ENCODE measurements at regions not wholly inside any gene's neighbourhood (a gene's known extent, or its start where the extent isn't known, plus 50 kb on each side); places are given as distances from the start of the nearest gene placed in this dataset.

DNA sequence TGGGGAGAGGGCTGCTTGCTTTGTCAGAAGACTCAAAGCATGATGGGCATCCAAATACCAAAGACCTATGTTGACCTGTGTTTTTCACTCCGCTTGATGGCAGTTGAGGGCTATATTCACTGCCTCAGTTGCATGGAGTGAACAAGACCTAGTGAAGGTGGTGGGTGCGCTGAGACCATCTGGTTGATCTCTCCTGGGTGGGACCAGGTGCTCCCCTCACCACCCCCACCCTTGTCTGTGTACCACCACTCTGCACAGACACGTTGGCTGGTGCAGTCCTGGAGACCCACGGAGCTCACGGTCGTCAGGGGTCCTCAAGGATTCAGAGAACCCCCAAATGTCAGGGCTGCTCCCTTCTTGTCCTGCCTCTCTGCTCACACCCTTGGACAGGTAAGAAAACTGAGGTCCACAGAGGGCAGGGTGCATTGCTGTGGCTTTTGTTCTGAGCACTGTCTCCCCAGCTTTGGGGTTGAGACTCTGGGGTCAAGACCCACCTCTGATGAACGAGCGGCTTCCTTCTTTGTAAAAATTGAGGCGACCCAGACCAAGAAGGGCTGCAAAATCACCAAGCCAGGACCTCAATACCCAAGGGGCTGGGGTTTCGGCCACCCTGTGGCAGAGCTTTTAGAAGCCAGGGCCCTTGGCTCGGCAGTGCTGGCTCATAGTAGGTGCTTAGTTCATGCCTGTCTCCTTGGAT is 166.3 kb upstream of the RTL1 start:
- no peak for DNase-seq

DNA sequence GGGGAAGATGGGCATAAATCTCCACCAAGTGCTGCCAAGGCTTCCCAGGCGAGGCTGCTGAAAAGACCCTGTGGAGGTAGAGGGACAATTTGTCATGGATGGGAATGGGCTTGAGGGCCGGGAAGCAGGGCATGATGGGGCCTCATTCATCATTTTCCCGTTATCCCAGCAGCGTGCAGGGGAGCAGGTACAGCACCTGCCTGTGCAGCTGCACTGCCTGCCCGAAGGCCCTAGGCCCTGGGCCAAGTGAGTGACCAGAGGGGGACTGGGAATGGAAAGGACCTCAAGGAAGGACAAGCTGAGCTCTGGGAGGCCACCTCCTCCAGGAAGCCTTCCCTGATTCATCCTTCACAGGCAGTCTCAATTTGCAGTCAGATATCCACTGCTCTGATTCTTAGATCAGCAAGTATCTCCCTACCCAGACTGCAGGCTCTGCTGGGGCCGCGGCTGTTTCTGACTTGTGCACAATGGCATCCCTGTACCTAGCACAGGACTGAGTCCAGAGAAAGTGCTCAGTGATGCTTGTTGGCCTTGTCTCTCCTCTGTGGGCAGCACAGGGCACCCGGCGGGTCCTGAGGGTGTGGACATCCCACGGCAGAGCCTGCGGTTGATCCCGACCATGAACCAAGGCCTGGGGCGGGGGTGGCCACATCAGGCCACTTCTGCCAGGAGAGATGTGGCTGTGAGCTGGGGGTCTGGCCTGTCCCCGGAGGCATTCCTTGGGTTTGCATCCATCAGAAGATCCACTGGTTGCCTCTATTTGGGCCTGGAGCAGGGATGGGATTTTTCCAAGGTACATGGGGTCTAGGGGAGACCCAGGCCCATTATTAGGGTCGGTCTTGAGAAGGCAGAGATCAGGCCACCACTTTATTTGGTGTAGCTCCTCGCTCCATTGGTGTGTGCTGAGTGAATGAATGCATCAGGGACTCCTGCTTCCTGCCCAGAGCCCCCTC is 167.3 kb upstream of the RTL1 start:
- no peak for DNase-seq

DNA sequence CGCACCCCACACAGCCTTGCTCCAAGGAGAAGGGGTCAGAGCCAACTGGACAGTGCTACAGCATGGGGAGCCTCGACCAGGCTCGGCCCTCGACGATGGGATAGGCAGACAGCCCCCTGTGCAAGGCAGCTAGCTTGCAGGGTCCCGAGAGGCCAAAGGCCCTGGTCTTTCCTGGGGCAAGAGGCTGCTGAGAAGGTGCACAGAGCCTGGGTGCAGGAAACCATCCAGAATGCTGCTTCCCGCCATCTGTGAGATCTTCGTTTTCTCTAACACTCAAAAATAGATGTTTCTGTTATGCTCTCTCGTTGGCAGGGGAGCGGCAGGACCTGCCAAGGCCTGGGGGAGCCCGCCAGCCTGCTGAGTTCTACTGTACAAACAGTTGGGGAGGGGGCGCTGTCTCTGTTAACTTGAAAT is 168.0 kb upstream of the RTL1 start:
- no peak for DNase-seq

GRCh38 chr14:101072070-101072469 is 168.5 kb upstream of the RTL1 start:
- no peak for DNase-seq

- no peak for DNase-seq
Measured at GRCh38 chr14:101072531-101072930, 169.0 kb upstream of the RTL1 start.

DNA sequence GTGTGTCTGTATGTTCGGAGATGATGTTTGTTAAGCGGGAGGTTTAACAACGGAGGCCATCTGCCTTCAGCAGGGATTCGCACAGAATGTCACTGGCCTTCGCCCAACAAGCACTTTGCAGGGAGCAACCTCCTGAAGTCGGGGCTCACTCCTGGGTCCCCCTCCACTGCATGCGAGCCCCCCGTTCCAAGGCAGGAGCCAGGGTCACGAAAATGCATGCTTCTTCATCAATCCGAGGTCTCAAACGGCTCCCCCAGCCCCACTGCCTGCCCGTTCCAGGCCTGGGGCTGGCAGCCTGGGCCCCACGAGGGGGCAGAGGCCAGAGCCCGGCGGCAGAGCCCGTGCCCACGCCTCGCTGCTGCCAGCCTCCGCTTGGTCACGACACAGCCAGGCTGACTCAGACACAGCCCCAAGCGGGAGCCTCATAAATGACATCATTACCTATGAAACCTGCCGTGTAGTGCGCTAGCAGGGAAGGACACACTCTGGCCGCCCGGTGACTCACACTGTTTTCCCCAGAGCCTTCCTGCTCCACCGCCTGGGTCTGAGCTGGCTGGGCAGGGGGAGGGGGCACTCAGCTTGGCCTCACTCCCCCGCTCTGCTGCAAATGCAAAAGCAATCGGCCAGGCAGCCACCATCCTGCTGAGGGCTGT is 169.5 kb upstream of the RTL1 start:
- DNase-seq = peak; percentile 89

DNA sequence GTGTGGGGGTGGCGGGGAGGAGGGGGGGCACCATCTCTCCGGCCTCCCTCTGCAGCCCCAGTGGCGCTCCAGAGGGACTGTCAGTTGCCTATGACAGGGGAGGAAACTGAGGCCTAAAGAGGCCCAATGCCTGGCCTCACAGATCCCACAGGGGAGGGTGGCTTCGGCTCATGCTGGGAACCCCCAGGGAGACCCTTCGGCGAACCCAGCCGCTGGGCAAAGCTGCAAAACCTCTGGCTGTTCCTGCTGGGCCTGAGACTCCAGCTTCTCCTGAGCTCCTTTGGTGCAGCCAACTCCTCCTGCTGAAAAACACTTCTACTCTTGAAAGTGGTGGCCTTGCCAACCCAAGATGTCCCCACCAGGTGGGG is 170.1 kb upstream of the RTL1 start:
- DNase-seq = no peak

DNA sequence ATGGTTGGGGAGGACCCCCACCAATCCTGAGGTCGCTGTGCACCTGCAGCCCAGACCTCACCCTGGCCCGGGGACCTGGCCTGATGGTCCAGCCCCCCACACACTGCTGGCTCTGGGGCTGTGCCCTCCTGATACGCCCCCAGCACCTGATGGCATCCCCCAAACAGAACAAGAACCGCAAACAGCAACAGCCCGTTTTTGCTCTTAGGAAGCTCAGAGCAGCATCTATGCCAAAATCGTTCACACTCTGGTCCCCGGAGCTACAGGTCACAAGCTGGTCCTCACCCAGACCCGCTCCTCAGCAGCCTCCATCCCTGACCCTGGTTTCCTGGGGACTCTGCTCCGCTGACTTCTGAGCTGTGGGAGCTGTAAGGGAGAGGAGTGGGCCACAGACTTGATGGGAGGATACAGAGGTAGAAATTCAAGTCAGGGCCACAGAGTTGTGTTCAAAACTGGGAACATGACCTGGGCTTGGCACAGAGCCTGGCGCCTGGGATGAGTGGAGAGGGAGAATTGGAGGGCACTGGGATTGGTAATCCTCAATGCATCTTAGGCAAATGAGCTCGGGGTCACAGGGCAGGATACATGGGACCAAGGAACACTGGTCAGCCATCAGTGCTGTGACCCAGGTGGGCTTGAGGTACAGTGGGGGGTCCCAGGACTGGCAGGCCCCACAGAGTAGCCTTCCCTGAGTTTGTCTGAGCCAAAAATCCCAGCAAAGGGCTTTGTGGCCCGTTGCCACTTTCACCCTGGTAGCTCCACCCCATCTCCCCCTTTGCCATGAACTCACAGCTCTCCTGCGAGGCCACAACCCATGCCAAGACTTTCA is 170.9 kb upstream of the RTL1 start:
- no peak for DNase-seq

DNA sequence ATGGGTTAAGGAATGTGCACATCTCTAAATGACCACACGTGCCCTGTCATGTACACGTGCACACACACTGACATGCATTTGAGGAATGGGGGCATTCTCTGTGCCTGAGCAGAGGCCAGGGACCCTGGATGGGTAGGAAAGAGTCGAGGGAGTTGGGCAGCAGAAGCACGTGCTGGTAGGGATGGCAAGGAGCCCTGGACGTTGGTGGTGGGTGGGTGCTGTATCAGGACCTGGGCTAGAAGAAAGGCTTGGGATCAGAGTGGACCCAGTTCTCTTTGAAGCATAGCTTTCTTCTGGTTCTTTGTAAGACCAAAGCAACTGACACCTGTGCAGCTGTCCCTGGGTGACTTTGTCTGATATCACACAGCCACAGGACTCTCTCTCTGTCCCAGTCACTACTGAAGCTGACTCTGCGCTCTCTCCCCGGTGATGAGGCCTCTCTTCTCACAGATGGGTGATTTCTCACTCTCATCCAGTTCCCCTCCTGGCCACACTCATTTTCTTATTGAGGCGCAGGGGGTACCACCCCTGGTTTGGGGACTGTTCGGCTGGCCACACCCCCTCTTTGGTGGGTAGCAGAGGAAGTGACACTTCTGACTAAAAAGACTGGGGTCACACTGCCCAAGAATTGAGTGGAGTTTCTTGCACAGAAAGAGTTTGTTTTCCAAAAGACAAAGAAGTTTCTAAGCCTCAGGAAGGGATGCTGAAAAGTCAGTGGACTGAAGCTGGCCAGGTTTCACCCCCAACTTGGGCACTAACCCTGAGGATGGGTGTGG is 171.7 kb upstream of the RTL1 start:
- DNase-seq = no peak

DNA sequence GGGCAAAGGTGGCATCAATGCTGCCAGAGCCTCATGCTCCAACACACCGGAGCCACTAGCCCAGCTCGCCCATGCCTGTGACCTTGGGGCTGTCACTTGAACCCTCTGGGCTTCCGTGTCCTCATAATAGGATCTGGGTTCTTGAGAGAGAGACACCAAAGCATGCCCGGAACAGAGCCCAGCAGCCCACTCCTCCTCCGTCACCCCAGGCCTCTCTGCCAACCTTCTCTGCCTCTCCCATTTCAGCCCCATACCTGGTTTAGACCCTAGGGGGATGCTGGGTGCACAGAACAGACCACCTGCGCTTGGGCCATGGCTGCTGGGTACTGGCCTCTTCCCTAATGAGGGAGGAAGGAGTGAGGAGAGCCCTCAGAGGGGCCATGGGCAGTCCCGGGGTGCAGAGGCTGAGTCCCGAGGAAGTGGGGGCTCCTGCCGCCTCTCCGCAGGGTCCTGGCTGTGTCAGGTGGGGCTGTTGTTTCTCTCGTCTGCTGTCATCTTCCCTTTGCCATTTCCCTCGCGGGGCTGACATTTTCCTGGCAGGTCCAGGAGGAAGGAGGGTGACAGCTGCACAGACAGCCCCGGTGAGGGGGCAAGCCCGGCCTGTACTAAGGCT is 172.4 kb upstream of the RTL1 start:
- no peak for DNase-seq

- DNase-seq = no peak
Measured at GRCh38 chr14:101076451-101077198, 173.1 kb upstream of the RTL1 start.

- DNase-seq = peak; percentile 77
Measured at GRCh38 chr14:101077481-101078074, 174.1 kb upstream of the RTL1 start.

DNA sequence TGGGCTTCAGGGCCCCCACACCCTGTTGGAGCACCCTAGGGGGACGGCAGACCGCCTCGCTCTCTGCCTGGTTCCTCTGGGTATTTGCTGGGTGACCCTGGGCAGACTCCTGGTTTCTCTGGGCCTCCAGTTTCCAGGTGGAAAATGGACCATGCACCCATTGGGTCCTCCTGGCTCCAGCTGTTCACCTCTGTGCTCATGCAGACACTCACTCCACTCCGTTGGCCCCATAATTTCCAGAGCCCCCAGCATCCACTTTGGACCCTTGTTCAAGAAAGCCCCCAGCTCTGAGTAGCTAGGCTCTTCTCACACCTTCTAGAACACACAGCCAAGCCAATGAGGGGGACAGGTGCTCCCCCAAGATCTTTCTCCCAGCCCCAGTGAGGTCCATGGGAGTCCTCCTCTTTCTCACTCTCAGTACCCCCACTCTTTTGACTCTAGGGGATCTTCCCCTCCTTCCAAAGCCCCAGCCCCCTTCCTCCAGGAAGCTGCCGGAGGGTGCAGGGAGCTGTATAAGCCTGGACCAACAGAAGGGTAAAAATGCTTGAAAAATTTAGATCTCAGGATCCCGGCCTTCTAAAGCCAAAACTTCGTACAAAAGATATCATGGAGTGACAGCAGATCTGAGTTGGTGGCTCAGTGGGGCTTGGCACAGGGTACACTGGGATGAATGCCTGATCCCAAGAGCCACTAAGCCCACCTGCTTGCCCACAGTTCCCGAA is 174.8 kb upstream of the RTL1 start:
- no peak for DNase-seq

GRCh38 chr14:101078892-101079221 is 175.3 kb upstream of the RTL1 start:
- no peak for DNase-seq

GRCh38 chr14:101080922-101081593 is 177.5 kb upstream of the RTL1 start:
- no peak for DNase-seq

- DNase-seq = peak; percentile 16
Measured at GRCh38 chr14:101082036-101082435, 178.5 kb upstream of the RTL1 start.

DNA sequence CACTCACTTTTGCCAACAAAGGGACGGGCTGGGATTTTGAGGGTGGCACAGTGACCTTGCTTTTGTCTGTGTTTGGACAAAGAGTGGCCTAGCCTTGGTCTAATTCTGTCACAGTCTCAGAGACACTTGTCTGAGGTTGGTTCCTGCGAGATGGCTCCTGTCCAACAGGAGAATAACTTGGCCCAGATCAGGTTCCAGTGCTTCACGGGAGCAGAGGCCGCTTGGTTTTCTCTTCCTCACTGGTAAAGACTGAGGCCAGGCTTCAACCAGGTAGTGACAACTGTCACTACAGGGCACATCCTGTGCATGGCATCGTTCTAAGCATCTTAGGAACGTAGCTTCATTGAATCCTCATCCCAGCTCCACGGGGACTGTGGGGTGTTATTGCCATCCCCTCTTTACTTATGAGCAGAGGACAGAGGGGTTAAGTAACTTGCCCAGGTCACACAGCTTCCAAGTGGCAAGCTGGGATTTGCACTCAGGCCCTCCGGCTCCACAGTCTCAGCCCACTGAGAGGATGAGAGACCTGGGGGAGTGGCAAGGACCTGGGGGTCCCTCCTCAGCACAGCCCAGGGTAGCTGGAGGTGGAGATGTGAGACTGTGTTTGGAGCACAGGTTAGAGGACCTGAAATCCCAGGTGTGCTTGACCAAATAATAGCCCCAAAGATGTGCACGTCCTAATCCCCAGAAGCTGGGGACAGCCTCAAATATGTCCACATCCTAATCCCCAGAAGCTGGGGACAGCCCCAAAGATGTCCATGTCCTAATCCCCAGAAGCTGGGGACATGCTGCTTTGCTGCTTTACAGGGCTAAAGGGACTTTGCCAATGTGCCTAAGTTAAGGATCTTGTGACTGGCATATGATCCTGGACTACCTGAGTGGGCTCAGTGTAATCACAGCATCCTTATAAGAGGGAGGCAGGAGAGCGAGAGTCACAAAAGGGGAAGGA is 179.2 kb upstream of the RTL1 start:
- DNase-seq = peak; percentile 45

All from SHP77 treated with DMSO at 0.1 percent for 48 hours (cell line).